Esophagus mucosa (tissue), 1 donor: ENCODE measurements at regions not wholly inside any gene's neighbourhood (a gene's known extent, or its start where the extent isn't known, plus 50 kb on each side); places are given as distances from the start of the nearest gene placed in this dataset.

Experiments
- ATAC-seq: fragments of 200-7000 bp; cut with Tn5 transposase; one replicate; pipeline ENCODE4 v1.9.1; 2020
- donor health status: DM: yes; HTN: yes; CAD: no.

DNA sequence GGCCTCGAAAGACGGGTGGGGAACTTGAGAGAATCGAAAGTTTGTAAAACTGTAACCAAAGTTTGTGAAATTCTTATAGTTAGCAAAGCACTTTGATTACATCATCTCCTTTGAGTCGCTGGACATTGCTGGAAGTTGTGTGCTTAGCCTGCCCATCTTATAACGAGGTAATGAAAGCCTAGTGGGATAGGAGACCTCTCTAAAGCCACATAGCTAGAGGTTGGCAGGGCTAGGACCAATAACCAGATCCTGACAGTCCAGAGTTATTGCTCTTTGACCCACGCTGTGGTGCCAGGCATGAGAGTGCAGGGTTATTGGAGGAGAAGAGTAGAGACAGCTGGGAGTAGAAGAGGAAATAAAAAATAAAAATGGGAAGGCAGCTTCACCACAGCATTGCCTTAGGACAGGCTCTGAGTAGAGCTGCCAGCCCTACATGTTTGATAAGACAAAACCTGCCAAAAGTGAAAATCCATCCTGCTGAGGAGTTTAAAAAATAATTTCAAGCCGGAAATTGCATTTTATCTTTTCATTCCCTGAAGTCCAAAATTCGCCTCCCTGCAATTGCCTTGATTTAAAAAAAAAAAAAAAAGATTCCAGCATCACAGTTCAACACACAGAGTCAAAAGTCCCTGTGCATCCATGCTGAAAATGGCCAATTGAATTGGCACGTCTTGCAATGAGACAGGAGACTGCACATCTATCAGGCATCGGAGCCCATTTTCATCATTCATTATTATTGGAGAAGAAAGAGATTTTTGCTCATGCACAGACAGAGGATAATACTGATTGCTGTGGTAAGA is 225.5 kb upstream of the POU2AF2 start:
- no peak for ATAC-seq

- ATAC-seq: no peak
These were observed 226.1 kb upstream of the POU2AF2 start for GRCh38 chr11:111019451-111019850.

- no peak for ATAC-seq
These were observed 227.0 kb upstream of the POU2AF2 start for GRCh38 chr11:111018566-111018965.

GRCh38 chr11:111012491-111012890 is 233.0 kb upstream of the POU2AF2 start:
- ATAC-seq: no peak

- ATAC-seq: peak; percentile 81
These were observed 234.3 kb upstream of the POU2AF2 start for GRCh38 chr11:111011275-111011594.

GRCh38 chr11:111010391-111011274 is 234.9 kb upstream of the POU2AF2 start:
- no peak for ATAC-seq

- no peak for ATAC-seq
These were observed 239.3 kb upstream of the POU2AF2 start for GRCh38 chr11:111006227-111006626.

- peak; percentile 71 for ATAC-seq
These were observed 243.4 kb upstream of the POU2AF2 start for GRCh38 chr11:111001986-111002611.

DNA sequence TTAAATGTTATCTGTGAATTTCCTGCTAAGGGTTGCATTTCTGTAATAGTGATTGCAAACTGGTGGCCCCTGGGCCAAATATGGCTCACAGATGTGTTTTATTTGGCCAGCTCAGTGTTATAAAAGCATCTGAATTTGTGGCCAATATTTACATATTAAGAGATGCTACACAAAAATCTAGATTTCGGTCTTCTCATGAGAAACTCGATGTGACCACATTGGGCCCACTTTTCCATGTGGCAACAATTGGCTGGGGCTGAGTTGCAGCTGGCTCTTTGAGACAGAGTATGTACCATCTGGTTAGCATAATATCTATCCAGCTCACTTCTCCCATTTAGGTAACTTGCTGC is 244.5 kb upstream of the POU2AF2 start:
- no peak for ATAC-seq

DNA sequence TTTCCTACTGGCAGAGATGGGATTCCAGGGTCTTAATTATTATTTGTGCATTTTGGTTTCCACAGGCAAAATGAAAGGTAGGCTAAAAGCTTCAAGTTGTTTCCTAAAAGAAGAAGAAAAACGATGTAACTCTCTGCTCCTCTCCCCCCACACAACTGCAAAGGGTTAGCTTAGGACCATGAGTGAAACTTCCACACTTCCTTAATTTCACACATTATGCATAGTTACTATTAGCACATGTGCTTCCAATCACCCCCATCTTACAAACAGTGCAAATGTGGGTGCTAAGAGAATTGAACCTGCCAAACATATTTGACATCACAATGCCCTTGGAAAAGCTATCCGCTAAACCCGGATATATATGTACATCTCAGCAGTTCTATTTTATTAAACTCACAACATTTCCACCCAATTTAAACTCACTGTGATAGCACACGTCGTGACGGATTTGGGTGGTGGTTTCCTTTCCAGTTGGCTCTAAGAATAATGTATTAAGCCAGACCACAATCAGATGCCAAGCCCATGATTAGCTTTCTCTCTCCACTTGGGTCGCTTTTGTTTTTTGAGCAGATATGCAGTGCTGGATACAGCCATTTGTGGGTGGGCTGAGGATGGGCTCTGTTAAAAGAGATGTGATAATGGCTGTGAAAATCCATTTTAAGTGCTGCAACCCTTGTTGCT is 245.0 kb upstream of the POU2AF2 start:
- no peak for ATAC-seq

DNA sequence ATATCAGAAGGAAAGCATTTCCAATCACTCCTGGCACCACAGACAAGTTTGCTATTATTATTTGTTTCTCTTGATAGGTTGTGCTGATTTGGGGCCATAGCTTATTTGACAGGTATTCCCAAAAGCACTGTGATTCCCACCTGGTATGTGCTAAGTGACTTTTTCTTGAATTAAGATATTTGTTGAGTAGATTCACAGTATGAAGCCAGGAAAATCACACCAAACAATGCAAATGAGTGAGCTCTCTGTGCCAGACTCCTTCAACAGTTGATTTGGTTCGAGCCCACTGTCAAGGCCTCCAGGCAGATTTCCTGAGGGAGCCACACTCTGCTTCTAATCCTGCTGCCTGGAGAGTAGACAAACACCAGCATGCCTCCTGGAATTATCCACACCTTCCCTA is 253.0 kb upstream of the POU2AF2 start:
- no peak for ATAC-seq

DNA sequence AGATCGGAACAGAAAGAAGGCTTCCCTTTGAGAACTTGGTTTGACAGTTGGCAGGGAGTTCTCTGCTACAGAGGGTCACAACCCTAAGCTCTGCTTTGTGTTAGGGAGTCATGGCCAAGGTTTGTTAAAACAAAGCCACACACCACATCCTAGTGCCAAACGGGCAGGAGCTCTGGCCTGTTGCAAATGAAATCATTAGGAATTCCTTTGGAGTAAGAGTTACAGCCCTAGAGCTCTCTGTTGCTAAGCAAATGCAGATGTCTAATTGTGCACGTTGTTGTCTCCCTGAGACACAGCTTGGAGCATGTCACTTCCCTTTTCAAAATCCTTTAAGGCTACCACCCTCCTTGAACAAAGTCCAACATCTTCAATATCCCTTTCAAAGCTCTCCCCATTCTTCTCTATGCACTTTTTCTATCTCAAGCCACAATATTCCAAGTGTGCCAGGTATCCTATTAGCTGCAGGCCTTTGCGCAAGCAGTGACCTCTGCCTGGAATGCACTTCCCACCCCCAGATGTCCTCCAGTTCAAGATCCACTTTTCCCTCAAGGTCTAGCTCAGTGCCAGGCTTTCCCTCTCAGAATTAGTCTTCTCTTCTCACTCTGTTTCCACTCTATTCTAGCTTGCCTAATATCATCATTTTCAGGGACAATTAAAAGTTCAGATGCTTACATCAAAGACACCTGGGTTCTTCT is 253.7 kb upstream of the POU2AF2 start:
- no peak for ATAC-seq

GRCh38 chr11:110990311-110990710 is 255.2 kb upstream of the POU2AF2 start:
- ATAC-seq: no peak

GRCh38 chr11:110989428-110990133 is 255.9 kb upstream of the POU2AF2 start:
- no peak for ATAC-seq

DNA sequence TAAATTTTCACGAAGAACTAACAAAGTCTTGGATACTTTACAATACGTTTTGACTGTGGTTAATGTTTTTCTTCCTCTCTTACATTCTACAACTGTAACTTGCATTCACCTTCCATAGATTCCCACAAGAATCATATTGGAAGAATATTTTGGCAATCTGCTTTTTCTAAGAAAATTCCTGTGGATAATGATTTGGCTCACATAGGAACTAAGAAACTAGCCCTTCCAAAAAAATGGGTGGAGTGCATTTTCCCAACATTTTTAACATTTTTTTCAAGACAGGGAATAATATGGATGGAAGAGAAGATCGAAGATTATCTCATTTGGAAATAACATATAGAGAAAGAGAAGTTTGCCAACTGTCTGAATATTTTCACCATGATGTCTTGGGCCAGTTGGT is 256.9 kb upstream of the POU2AF2 start:
- no peak for ATAC-seq

GRCh38 chr11:110986016-110986415 is 259.5 kb upstream of the POU2AF2 start:
- no peak for ATAC-seq

- no peak for ATAC-seq
These were observed 260.0 kb upstream of the POU2AF2 start for GRCh38 chr11:110985547-110985946.

DNA sequence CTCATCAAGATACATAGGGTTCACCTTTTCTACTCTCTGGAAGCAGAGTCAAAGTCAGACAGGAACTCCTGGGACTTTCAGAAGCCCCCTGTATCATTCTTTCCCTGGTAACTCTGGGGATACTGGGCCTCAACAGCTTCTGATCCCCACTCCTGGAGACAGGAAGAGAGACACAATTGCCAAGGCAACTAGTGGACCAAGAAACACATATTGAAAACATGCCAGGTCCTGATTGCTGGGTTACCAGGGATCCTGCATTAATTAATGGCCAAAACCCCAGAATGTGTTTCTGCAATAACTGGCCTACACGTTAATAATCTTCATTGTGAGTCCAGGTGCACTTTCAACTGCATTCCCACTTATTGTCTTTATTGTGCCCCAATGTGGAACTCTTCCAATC is 260.8 kb upstream of the POU2AF2 start:
- ATAC-seq: no peak

- no peak for ATAC-seq
These were observed 261.4 kb upstream of the POU2AF2 start for GRCh38 chr11:110984147-110984546.

DNA sequence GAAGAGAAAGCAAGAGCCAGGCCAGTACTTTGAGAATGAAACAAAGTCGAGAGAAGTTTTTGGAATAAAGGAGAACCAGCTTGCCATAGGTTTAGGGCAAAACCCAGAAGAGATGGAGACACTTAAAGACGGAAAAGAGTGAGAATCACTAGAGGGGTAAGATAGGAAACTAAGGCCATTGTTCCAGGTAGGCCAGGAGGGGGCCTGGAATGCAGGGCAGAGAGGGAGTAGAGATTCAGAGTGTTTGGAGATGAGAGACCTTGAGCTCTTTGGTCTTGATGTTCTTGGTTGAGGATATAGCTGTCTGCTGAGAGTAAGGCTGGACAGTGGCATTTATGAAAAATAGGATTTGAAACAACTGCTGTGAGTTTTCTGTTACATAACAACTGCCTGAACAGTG is 263.3 kb upstream of the POU2AF2 start:
- ATAC-seq: no peak

DNA sequence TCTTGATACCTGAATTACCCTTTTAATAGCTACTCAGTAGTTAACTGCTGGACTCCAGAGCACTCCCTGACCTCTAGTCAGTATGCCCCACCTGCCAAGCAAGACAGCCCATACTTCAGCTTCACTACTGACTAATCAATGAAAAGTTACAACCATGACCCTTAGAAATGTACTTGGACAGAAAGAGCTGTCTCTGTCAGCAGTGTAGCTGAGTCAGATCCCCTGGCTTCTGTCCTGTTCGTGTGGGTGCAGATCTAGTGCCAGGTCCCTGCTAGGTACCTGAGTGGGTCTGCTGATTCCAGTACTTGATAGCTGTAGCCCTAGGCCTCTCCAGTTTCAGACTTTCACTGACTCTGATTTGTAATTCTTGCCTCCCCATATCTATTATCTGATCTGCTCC is 265.8 kb upstream of the POU2AF2 start:
- no peak for ATAC-seq

DNA sequence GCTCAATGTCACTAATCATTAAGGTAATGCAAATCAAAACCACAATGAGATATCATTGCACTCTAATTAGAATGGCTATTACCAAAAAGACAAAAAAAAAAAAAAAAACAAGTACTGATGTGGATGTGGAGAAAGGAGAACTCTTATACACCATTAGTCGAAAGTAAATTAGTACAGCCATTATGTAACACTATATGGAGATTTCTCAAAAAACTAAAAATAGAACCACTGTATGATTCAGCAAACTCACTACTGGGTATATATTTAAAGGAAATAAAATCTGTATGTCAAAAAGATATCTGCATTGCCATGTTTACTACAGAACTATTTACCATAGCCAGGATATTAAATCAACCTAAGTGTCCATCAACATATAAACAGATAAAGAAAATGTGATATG is 265.4 kb upstream of the ARHGAP20 start:
- ATAC-seq: no peak
